ENCODE measurements at regions not wholly inside any gene's neighbourhood (a gene's known extent, or its start where the extent isn't known, plus 50 kb on each side); places are given as distances from the start of the nearest gene placed in this dataset.

DNA sequence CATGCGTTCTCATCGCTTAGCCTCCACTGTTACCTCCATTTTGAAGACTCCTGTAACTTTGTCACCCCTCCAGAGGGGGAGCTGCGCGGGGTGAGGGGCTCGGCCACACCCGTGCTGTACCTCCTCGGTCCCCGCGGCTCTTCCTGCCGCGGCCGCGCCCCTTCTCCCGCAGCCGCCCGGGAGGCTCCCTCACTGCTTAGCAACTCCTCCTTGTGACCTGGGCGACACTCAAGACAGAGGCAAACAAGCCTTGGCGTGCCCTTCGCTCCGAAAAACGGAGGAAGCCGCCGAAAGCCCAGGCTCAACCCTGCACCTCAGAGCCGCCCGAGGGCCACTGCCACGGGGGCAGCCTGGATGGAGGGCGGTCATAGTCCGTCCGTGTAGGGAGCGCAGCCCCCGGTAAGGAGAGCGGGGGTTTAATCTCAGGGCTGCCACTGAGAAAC, 494.3 kb downstream of the FOXO1 start:
- Mint-ChIP-seq H3K4me1 (ENCODE audit: low read depth) (peaks cover 18% of the 10 kb centered on the region), H3K4me3 (no peak overlapping the region), H3K9me3 (ENCODE audit: insufficient read depth) (no peaks in the 10 kb centered on the region), H3K27me3 (ENCODE audit: low read depth) (peaks cover 3% of the 10 kb centered on the region), H3K36me3 (ENCODE audit: low read depth) (no peaks in the 10 kb centered on the region), H3K27ac (no peak overlapping the region)
- POLR2A ChIA-PET: interaction anchor here (0.6 kb wide), 1 partner anchor 10 kb away, joined by 3 read pairs; no protein-coding TSS in a partner anchor
- DNase-seq (no peak), ATAC-seq (no peak)
- CTCF ChIA-PET: no interaction called here

DNA sequence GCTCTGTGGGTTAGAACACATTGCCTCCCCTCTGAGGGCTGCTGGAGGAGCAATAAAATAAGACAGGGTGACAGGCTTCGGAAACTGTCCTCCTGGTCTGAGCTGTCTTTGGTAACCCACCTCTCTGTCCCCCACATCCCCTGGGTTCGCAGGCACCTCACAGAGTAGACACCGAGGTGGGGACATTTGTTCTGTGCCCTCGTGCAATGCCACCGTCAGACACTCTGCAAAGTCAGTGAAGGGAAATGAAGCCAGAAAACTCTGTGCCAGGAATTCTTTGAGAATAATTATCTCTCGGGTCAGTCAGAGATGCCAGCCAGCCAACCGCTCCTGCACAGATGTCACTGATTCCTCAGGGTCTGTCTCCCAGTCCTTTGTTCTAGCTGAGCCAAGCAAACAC, 493.6 kb downstream of the FOXO1 start:
- no peaks in the 10 kb centered on the region for H3K9me3 Mint-ChIP-seq (ENCODE audit: insufficient read depth)
- CTCF ChIA-PET: interaction anchor here (1.7 to 2.5 kb wide), 2 partner anchors 14 to 103 kb away, joined by 5 to 12 read pairs; no protein-coding TSS in a partner anchor
- H3K36me3 Mint-ChIP-seq (ENCODE audit: low read depth): no peaks in the 10 kb centered on the region
- H3K27me3 Mint-ChIP-seq (ENCODE audit: low read depth): peaks cover 3% of the 10 kb centered on the region
- DNase-seq (no peak), ATAC-seq (no peak)
- POLR2A ChIA-PET: interaction anchor here (0.6 kb wide), 1 partner anchor 10 kb away, joined by 3 read pairs; no protein-coding TSS in a partner anchor
- no peak overlapping the region for H3K27ac Mint-ChIP-seq
- peaks cover 23% of the 10 kb centered on the region for H3K4me1 Mint-ChIP-seq (ENCODE audit: low read depth)
- H3K4me3 Mint-ChIP-seq: no peak overlapping the region

DNA sequence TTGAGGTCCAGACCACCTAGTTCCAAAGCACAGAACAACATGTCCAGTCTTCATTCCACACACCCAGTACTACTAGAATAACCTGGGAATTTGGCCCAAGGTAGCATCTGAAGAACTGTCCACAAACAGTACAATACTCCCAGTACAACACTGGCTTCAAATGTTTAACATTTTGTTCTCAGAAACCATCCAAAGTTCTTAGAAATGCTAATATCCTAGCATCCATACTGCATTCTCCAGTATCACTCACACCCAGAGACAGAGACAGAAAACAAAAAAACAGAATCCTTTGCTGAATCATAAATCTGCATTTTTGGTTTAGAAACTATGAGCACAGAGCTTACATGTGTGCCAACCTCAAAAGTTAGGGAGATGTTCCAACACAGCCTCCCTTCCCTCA, 490.8 kb downstream of the FOXO1 start:
- Mint-ChIP-seq H3K9me3 (ENCODE audit: insufficient read depth) (no peaks in the 10 kb centered on the region), H3K4me1 (ENCODE audit: low read depth) (peaks cover 35% of the 10 kb centered on the region)

DNA sequence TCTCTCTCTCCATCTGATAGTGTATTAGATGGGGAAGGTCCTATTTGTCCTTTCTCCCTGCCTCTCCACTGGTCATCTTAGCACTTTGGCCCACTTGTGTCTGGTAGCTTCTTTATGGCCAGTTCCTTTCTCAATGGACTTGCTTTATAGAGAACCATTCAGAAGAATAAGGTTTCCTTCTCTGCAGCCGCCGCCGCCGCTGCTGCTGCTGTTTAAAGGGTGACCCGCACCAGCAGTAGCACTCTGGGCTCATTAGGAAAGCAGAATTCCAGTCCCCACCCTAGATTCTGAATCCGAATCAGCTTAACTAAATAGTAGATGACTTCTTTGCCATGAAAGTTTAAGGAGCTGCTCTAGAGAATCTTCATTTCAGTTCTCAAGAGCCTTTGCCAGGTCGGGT, 490.2 kb downstream of the FOXO1 start:
- DNase-seq (no peak), ATAC-seq (no peak)
- Mint-ChIP-seq H3K27ac (no peak overlapping the region), H3K36me3 (ENCODE audit: low read depth) (peaks cover 4% of the 10 kb centered on the region), H3K27me3 (ENCODE audit: low read depth) (no peaks in the 10 kb centered on the region), H3K4me3 (no peak overlapping the region), H3K4me1 (ENCODE audit: low read depth) (peaks cover 32% of the 10 kb centered on the region), H3K9me3 (ENCODE audit: insufficient read depth) (no peaks in the 10 kb centered on the region)
- ChIA-PET POLR2A (interaction anchor here (0.7 kb wide), 1 partner anchor 29 kb away, joined by 3 read pairs; no protein-coding TSS in a partner anchor), CTCF (interaction anchor here (1.3 kb wide), 1 partner anchor 23 kb away, joined by 3 read pairs; no protein-coding TSS in a partner anchor)

More for the DNA sequence above, 490.8 kb downstream of the FOXO1 start:
- Mint-ChIP-seq H3K4me3 (no peak overlapping the region), H3K36me3 (ENCODE audit: low read depth) (peaks cover 4% of the 10 kb centered on the region), H3K27ac (no peak overlapping the region), H3K27me3 (ENCODE audit: low read depth) (no peaks in the 10 kb centered on the region)
- CTCF ChIA-PET: interaction anchor here (0.9 to 1.3 kb wide), 2 partner anchors 22 to 106 kb away, joined by 3 read pairs; no protein-coding TSS in a partner anchor
- no peak for ATAC-seq
- DNase-seq: no peak
- POLR2A ChIA-PET: interaction anchor here (1.4 kb wide), 1 partner anchor 9 kb away, joined by 5 read pairs; no protein-coding TSS in a partner anchor

DNA sequence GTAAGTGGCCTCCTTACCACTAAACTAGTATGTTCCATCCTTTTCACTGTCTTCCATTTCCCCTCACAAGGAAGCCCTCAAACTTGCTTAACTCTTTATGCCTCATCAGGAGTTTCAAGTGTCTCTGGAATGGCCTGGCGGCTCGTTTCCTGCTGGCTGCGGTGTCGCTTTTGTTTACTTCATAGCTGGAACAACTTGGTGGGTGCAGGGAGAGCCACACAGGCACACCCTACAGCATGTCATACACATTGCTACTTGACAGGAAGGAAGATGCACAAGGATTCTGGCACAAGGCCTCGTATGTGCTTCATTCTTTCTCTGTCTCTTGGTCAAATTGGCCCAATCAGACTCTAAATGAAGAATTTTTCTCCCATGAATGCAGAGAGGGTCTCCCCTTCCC, 488.3 kb downstream of the FOXO1 start:
- peak overlapping the region; percentile 64 for H3K27ac Mint-ChIP-seq
- peaks cover 4% of the 10 kb centered on the region for H3K36me3 Mint-ChIP-seq (ENCODE audit: low read depth)
- no peak overlapping the region for H3K4me3 Mint-ChIP-seq
- POLR2A ChIA-PET: interaction anchor here (1.5 kb wide), 1 partner anchor 9 kb away, joined by 6 read pairs; no protein-coding TSS in a partner anchor
- H3K27me3 Mint-ChIP-seq (ENCODE audit: low read depth): no peaks in the 10 kb centered on the region
- peaks cover 32% of the 10 kb centered on the region for H3K4me1 Mint-ChIP-seq (ENCODE audit: low read depth)
- no peaks in the 10 kb centered on the region for H3K9me3 Mint-ChIP-seq (ENCODE audit: insufficient read depth)
- CTCF ChIA-PET: interaction anchor here (1.2 kb wide), 1 partner anchor 10 kb away, joined by 3 read pairs; no protein-coding TSS in a partner anchor
- DNase-seq (no peak), ATAC-seq (no peak)

DNA sequence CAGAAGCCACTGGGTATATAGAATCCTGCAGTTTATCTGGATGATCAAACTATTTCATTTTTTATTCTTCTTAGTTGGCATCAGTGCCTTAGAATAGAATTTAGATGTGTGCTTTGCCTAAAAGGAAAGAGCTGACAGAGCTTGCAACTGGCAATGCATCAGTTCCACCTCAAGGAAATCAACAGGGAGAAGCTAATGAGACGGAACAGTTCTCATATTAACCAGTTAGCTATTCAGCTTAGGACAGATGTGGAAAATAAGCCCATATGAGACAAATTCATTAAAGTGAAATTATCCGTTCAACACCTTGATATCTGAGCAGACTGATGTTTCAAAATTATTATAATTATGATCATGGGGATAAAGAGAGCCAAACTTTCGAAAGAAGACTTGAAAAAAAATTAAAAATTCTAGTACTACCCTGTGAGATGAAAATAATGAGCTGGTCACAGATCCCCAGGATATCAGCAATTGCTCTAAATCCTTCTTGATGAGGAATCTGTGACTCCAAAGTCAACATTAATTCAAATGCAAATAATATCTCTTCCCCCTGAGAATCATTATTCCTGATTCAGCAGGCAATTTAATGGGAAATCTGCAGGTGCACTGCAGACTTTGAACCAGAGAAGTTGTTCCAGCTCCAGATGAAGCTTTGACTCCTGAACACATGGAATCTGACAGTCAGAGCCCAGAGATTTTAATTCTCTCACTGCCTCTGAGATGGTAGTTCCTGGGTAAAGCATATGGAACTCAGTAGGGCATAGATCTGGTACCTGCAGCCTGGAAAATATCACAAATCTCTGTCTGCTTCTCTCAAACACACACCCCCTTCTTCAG, 486.8 kb downstream of the FOXO1 start:
- peaks cover 13% of the 10 kb centered on the region for H3K36me3 Mint-ChIP-seq (ENCODE audit: low read depth)
- ATAC-seq (no peak), DNase-seq (no peak)
- no peaks in the 10 kb centered on the region for H3K27me3 Mint-ChIP-seq (ENCODE audit: low read depth)
- CTCF ChIA-PET: interaction anchor here (1.3 kb wide), 1 partner anchor 8 kb away, joined by 4 read pairs; no protein-coding TSS in a partner anchor
- H3K9me3 Mint-ChIP-seq (ENCODE audit: insufficient read depth): peaks cover 3% of the 10 kb centered on the region
- POLR2A ChIA-PET: interaction anchor here (0.9 to 1.5 kb wide), 3 partner anchors 7 to 11 kb away, joined by 4 to 6 read pairs (median 5); no protein-coding TSS in a partner anchor
- H3K27ac Mint-ChIP-seq: no peak overlapping the region
- H3K4me1 Mint-ChIP-seq (ENCODE audit: low read depth): peaks cover 44% of the 10 kb centered on the region
- H3K4me3 Mint-ChIP-seq: no peak overlapping the region

DNA sequence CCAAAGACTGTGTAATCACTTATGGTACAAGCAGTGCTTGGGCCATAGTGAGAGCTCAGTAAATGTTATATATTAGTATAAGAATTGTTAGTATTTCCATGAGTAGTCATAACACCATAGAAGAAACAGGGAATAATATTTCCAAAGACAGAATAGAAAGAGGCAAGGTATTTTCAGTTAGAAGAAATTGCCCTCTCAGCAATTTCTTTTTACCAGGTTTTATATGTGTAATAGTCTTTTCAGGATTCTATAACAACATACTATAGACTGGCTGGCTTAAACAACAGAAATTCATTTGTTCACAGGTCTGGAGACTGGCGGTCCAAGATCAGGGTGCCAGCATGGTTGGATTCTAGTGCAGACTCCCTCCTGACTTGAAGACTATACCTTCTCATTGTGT, 485.7 kb downstream of the FOXO1 start:
- no peak overlapping the region for H3K4me3 Mint-ChIP-seq
- ChIA-PET POLR2A (interaction anchor here (0.9 kb wide), 1 partner anchor 9 kb away, joined by 5 read pairs; no protein-coding TSS in a partner anchor), CTCF (interaction anchor here (1.2 kb wide), 1 partner anchor 112 kb away, joined by 9 read pairs; no protein-coding TSS in a partner anchor)
- ATAC-seq: no peak
- peaks cover 52% of the 10 kb centered on the region for H3K4me1 Mint-ChIP-seq (ENCODE audit: low read depth)
- no peak overlapping the region for H3K27ac Mint-ChIP-seq
- peaks cover 19% of the 10 kb centered on the region for H3K36me3 Mint-ChIP-seq (ENCODE audit: low read depth)
- no peaks in the 10 kb centered on the region for H3K27me3 Mint-ChIP-seq (ENCODE audit: low read depth)
- H3K9me3 Mint-ChIP-seq (ENCODE audit: insufficient read depth): peaks cover 7% of the 10 kb centered on the region
- DNase-seq: no peak

DNA sequence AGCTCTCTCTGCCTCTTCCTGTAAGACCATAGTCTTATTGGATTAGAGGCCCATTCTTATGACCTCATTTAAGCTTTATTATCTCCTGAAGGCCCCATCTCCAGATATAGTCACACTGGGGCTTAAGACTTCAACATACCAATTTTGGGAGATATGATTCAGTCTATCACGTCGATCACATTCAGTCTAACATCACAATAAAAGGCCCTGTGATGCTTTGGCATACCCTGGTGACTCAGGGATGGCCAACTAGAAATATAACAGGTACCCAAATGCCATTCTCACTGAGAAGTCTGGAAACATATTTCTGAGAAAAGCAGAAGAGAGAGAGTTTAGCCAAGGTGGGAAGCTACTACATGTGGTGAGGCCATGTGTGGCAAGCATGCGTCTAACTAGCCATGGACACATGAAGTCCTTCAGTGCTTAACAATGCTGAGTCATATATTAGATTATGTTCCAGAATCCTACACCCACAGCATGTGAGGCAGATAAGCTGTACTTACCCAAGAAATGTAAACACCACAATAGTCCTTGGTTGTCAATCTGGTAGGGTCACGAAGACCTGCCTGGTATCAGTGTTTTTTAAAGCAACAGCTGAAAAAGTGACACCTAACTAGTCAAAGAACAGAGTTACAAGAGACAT, 485.1 kb downstream of the FOXO1 start:
- Mint-ChIP-seq H3K4me3 (no peak overlapping the region), H3K36me3 (ENCODE audit: low read depth) (peaks cover 22% of the 10 kb centered on the region), H3K27me3 (ENCODE audit: low read depth) (no peaks in the 10 kb centered on the region), H3K4me1 (ENCODE audit: low read depth) (peaks cover 56% of the 10 kb centered on the region), H3K27ac (peak overlapping the region; percentile 7), H3K9me3 (ENCODE audit: insufficient read depth) (peaks cover 7% of the 10 kb centered on the region)
- ChIA-PET POLR2A (no interaction called here), CTCF (interaction anchor here (1.2 to 1.5 kb wide), 2 partner anchors 19 to 112 kb away, joined by 3 to 9 read pairs; no protein-coding TSS in a partner anchor)
- DNase-seq (no peak), ATAC-seq (no peak)

DNA sequence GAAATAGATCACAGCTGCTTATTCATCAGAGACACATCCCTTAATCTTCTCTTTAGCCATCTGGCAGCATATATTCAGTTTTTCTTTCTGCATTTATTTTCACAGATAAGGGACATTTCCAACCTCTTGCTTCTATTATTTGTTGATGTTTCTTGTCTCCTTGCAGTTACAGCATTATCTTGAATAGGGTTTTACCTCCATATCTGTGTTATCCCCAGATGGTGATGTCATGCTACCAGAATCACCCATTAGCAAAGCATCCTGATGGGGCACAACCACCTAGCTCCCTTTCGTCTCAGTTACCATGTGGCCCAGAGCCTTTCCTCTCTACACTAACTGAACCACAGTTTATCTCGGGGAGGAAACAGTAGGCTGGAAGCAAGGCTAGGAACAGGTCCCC, 483.9 kb downstream of the FOXO1 start:
- no peak overlapping the region for H3K27ac Mint-ChIP-seq
- H3K4me1 Mint-ChIP-seq (ENCODE audit: low read depth): peaks cover 66% of the 10 kb centered on the region
- H3K4me3 Mint-ChIP-seq: no peak overlapping the region
- no peaks in the 10 kb centered on the region for H3K27me3 Mint-ChIP-seq (ENCODE audit: low read depth)
- ChIA-PET CTCF (interaction anchor here (0.9 to 1.5 kb wide), 2 partner anchors 15 to 18 kb away, joined by 3 read pairs; no protein-coding TSS in a partner anchor), POLR2A (interaction anchor here (0.6 kb wide), 1 partner anchor 10 kb away, joined by 3 read pairs; no protein-coding TSS in a partner anchor)
- peaks cover 7% of the 10 kb centered on the region for H3K9me3 Mint-ChIP-seq (ENCODE audit: insufficient read depth)
- ATAC-seq (no peak), DNase-seq (no peak)
- peaks cover 22% of the 10 kb centered on the region for H3K36me3 Mint-ChIP-seq (ENCODE audit: low read depth)

DNA sequence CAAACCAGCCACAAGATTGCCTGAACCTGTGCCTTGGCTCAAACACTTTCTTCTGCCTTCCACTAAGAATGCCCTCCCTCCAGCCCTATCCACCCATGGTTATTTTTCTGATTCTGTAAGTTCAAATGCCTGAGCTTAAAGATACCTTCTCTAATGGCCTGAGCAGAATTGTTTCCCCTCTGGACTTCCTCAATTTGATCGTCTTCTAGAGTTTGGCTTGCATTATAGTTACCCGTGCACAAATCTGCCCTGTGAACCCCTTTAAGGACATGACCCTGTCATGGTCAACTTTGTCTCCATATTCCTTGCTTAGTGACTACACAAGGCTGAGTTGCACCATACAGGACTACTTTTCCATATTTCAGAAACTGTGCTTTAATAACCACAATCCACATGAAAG, 481.0 kb downstream of the FOXO1 start:
- peak overlapping the region; percentile 1 for H3K27ac Mint-ChIP-seq
- H3K27me3 Mint-ChIP-seq (ENCODE audit: low read depth): no peaks in the 10 kb centered on the region

DNA sequence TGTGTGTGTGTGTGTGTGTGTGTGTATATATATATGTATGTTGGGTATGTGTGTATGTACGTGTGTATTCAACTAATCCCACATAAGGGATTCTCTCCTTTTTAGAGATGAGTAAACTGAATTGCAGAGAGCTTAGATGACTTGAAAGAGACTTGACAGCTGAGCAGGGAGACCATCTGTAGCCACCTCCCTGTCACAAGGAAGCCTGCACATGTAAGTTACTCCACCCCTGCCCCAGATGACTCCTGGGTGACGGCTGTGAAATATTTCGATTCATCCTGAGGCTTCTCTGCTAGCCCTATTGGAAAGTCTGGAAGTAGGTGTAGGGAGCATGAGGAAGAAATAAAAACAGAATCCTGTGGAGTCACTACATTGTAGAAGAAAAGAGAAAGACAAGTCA, 480.4 kb downstream of the FOXO1 start:
- ChIA-PET CTCF (interaction anchor here (1.0 to 3.9 kb wide), 5 partner anchors 12 to 117 kb away, joined by 3 to 28 read pairs (median 11); no protein-coding TSS in a partner anchor), POLR2A (interaction anchor here (0.6 to 3.0 kb wide), 2 partner anchors 21 to 133 kb away, joined by 4 to 17 read pairs; no protein-coding TSS in a partner anchor)
- DNase-seq: no peak
- Mint-ChIP-seq H3K27ac (peak overlapping the region; percentile 98), H3K4me3 (no peak overlapping the region), H3K27me3 (ENCODE audit: low read depth) (no peaks in the 10 kb centered on the region), H3K9me3 (ENCODE audit: insufficient read depth) (peaks cover 7% of the 10 kb centered on the region), H3K4me1 (ENCODE audit: low read depth) (peaks cover 82% of the 10 kb centered on the region), H3K36me3 (ENCODE audit: low read depth) (peaks cover 18% of the 10 kb centered on the region)
- ATAC-seq: no peak

More for the DNA sequence above, 481.0 kb downstream of the FOXO1 start:
- no peak for ATAC-seq
- POLR2A ChIA-PET: interaction anchor here (0.6 to 3.0 kb wide), 3 partner anchors 10 to 133 kb away, joined by 4 to 17 read pairs (median 5); no protein-coding TSS in a partner anchor
- Mint-ChIP-seq H3K9me3 (ENCODE audit: insufficient read depth) (peaks cover 7% of the 10 kb centered on the region), H3K36me3 (ENCODE audit: low read depth) (peaks cover 18% of the 10 kb centered on the region), H3K4me1 (ENCODE audit: low read depth) (peaks cover 75% of the 10 kb centered on the region), H3K4me3 (no peak overlapping the region)
- CTCF ChIA-PET: interaction anchor here (0.7 to 3.9 kb wide), 4 partner anchors 21 to 116 kb away, joined by 3 to 28 read pairs (median 3); no protein-coding TSS in a partner anchor
- DNase-seq: no peak
